Prostate gland (tissue), 2 donors: ENCODE measurements at regions not wholly inside any gene's neighbourhood (a gene's known extent, or its start where the extent isn't known, plus 50 kb on each side); places are given as distances from the start of the nearest gene placed in this dataset.

Experiments
- DNase-seq: peaks from one replicate; pipeline ENCODE4 v3.0.0-alpha.2; 2019; ENCODE audit warnings: low spot score
- H3K27ac ChIP-seq, 2 donors: fragments of 200-600 bp; sonication (generic); 2 replicates each; pipeline ENCODE4 v1.5.1; 2017 to 2019
- H3K27me3 ChIP-seq: fragments of 200-600 bp; sonication (generic); replicated peaks from 2 replicates; pipeline ENCODE4 v1.5.1; 2019; ENCODE audit not compliant: insufficient read depth
- H3K36me3 ChIP-seq, 2 donors: fragments of 200-600 bp; sonication (generic); 1 replicate in 1 of 2; 2 replicates in 1 of 2; pipeline versions ENCODE4 v1.5.1 to v1.8.1; 2017 to 2019
- H3K4me1 ChIP-seq: fragments of 200-600 bp; sonication (generic); replicated peaks from 2 replicates; pipeline ENCODE4 v1.5.1; 2019
- H3K4me3 ChIP-seq, 2 donors: fragments of 200-600 bp; sonication (generic); 2 replicates each; pipeline ENCODE4 v1.5.1; 2017 to 2019
- H3K9me3 ChIP-seq: fragments of 200-600 bp; sonication (generic); 2 replicates; pipeline ENCODE4 v1.5.1; 2017
- POLR2A ChIP-seq: fragments of 450-650 bp; IDR thresholded peaks from one replicate; pipeline ENCODE4 v1.6.1; 2016; ENCODE audit warnings: antibody characterized with exemption, mild to moderate bottlenecking
- POLR2AphosphoS5 ChIP-seq: sonication (generic); formaldehyde crosslinking; IDR thresholded peaks from one replicate; pipeline ENCODE4 v1.6.1; 2017; ENCODE audit warnings: antibody characterized with exemption
- WGBS: methylation state at CpG from one replicate; pipeline ENCODE4 v1.1.5; 2018; 5-methylcytosine and 5-hydroxymethylcytosine counted together
- intact Hi-C: fragments of 100-400 bp; cut with DNase I; formaldehyde crosslinking; loops from one replicate; pipeline ENCODE4 v1.14.2; 2022
- TF ChIP-seq, protein P1 (sequence below), 4 experiments: fragments of 200-600 bp in 2 of 4; fragments of 450-650 bp in 2 of 4; sonication (generic) in 2 of 4; IDR thresholded peaks; 1 replicate in 3 of 4; 2 replicates in 1 of 4; pipeline ENCODE4 v1.5.1; 2016 to 2019; ENCODE audit warnings: antibody characterized with exemption in 4 of 4, mild to moderate bottlenecking in 2 of 4, moderate library complexity in 2 of 4

DNA sequence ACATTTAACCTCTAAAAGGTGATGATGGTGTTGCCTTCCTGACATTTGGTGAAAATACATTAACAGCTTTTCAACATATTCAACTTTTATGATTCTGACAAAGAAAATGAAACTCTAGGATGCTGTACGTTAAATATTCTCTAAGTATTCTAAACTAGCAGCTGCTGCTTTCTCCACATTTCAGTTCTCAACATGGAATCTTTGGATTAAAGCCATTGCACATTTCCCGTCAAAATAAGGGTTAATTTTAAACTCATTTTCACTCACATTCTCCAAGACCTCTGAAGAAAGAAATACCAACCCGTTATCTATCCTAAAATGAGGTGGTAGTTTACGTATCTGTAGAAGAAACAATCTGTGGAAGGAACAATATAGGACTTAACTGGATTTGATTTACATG is 655.7 kb upstream of the ARPP21 start:
- TF ChIP-seq POLR2AphosphoS5 (no peak), POLR2A (no peak)
- TF ChIP-seq, protein P1, sequence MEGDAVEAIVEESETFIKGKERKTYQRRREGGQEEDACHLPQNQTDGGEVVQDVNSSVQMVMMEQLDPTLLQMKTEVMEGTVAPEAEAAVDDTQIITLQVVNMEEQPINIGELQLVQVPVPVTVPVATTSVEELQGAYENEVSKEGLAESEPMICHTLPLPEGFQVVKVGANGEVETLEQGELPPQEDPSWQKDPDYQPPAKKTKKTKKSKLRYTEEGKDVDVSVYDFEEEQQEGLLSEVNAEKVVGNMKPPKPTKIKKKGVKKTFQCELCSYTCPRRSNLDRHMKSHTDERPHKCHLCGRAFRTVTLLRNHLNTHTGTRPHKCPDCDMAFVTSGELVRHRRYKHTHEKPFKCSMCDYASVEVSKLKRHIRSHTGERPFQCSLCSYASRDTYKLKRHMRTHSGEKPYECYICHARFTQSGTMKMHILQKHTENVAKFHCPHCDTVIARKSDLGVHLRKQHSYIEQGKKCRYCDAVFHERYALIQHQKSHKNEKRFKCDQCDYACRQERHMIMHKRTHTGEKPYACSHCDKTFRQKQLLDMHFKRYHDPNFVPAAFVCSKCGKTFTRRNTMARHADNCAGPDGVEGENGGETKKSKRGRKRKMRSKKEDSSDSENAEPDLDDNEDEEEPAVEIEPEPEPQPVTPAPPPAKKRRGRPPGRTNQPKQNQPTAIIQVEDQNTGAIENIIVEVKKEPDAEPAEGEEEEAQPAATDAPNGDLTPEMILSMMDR (IDR thresholded peaks at IDR 0.05) = no peak
- Histone ChIP-seq H3K4me1 (no peaks in the 10 kb centered on the region), H3K4me3 (no peak overlapping the region), H3K27ac (no peak overlapping the region), H3K27me3 (no peaks in the 10 kb centered on the region), H3K36me3 (no peaks in the 10 kb centered on the region), H3K9me3 (no peaks in the 10 kb centered on the region)
- 68% methylated on average over 4 of the region's 4 CpGs for WGBS
- no peak for DNase-seq
- intact Hi-C loops = no loop called here

DNA sequence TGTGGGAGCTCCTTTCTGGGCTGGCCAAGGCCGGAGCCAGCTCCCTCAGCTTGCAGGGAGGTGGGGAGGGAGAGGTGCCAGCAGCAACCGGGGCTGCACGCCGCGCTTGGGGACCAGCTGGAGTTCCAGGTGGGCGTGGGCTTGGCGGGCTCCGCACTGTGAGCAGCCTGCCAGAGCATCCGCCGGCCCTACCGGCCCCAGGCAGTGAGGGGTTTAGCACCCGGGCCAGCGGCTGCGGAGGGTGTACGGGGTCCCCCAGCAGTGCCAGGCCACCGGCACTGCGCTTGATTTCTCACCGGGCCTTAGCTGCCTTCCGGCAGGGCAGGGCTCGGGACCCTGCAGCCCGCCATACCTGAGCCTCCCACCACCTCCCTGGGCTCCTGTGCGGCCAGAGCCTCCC is 651.0 kb upstream of the ARPP21 start:
- H3K36me3 ChIP-seq = no peaks in the 10 kb centered on the region
- no peak overlapping the region for H3K27ac ChIP-seq
- WGBS = 94% methylated on average over 16 of the region's 22 CpGs
- no peak overlapping the region for H3K4me3 ChIP-seq
- H3K4me1 ChIP-seq = no peaks in the 10 kb centered on the region
- intact Hi-C loops = no loop called here
- no peak for TF ChIP-seq POLR2A
- TF ChIP-seq, protein P1 (IDR thresholded peaks at IDR 0.05) = no peak
- TF ChIP-seq POLR2AphosphoS5 = no peak
- no peaks in the 10 kb centered on the region for H3K27me3 ChIP-seq
- no peak for DNase-seq
- no peaks in the 10 kb centered on the region for H3K9me3 ChIP-seq

DNA sequence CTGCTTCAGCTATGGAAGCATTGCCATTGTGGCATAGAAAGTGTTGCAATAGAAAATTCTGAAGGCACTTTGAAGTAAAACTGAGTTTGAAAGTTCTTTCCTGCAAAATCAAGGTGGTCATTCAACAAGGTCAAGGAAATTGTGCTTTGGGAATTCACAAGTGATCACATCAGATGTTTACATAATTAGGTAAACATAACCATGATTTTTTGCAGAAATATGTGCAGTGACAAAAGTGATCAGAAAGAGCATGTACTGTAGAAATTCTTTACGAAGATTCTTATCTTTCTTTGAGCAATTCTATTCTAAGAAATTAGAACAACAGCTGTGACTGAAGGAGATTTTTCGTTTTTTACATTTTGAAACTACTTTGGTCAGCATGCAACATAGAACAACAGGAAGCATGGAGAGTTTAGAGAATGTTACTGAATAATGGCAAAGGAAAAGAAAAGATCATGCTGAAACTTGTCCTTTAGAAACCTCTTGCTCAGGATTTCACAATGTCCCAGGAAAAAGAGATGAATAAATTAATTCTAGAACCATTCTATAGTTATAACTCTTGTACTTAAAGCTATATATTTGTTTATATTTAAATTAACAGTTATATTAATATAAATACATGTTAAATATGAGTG is 643.4 kb upstream of the ARPP21 start:
- Histone ChIP-seq H3K4me3 (no peak overlapping the region), H3K27me3 (no peaks in the 10 kb centered on the region), H3K4me1 (no peaks in the 10 kb centered on the region), H3K9me3 (no peaks in the 10 kb centered on the region), H3K36me3 (no peaks in the 10 kb centered on the region), H3K27ac (no peak overlapping the region)
- intact Hi-C loops = no loop called here
- no peak for TF ChIP-seq POLR2AphosphoS5
- TF ChIP-seq POLR2A = no peak
- TF ChIP-seq, protein P1 (IDR thresholded peaks at IDR 0.05) = no peak
- DNase-seq = no peak
- WGBS = 42% methylated on average over 2 of the region's 2 CpGs

DNA sequence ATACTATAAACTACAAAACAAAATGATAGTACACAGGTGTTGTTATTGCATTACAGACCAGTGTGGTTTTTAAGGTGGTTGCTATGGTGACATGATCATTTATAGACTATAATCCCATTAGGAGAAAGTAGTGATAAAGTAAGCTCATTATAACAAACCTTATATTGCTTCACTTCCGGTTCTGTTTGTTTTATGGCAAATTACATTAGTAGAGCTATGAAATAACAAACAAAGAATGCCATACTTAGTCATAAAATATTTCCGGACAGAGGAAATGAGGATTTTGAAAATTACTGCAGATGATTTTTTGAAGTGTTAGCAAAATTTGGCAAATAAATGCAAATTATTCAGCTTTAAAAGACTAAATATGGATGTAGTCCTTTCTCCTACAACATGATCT is 640.4 kb upstream of the ARPP21 start:
- no peak for TF ChIP-seq POLR2AphosphoS5
- no peak for TF ChIP-seq POLR2A
- TF ChIP-seq, protein P1 (IDR thresholded peaks at IDR 0.05) = no peak
- Histone ChIP-seq H3K27me3 (no peaks in the 10 kb centered on the region), H3K4me1 (no peaks in the 10 kb centered on the region), H3K27ac (no peak overlapping the region), H3K36me3 (no peaks in the 10 kb centered on the region), H3K4me3 (no peak overlapping the region), H3K9me3 (no peaks in the 10 kb centered on the region)
- DNase-seq = no peak
- intact Hi-C loops = no loop called here
- WGBS = 36% methylated on average over 2 of the region's 2 CpGs

DNA sequence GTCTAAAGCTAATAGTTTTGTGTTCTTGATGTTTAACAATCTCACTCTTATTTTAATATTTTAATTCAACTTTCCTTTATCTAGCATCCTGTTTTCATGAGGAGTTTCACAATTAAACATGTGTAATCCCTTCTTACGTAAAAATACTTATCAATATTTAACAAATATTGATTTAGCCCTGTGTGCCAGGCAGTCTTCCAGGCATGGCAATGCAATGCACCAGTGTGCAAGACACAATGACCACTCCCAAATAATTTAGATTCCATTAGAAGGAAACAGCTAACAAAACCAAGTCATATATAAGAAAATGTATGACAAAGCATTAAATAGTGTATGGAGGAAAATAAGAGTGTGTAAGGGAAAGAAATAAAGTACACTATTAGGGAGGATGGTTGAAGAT is 627.1 kb upstream of the ARPP21 start:
- 61% methylated on average over 1 of the region's 1 CpG for WGBS
- Histone ChIP-seq H3K27ac (no peak overlapping the region), H3K27me3 (no peaks in the 10 kb centered on the region), H3K9me3 (no peaks in the 10 kb centered on the region), H3K4me1 (no peaks in the 10 kb centered on the region), H3K36me3 (no peaks in the 10 kb centered on the region), H3K4me3 (no peak overlapping the region)
- DNase-seq = no peak
- TF ChIP-seq POLR2AphosphoS5 = no peak
- TF ChIP-seq, protein P1 (IDR thresholded peaks at IDR 0.05) = no peak
- TF ChIP-seq POLR2A = no peak
- intact Hi-C loops = no loop called here
